HepG2 (cell line): ENCODE measurements at regions not wholly inside any gene's neighbourhood (a gene's known extent, or its start where the extent isn't known, plus 50 kb on each side); places are given as distances from the start of the nearest gene placed in this dataset.

ENCODE experiments used
- ATAC-seq: fragments of 200-7000 bp; cut with Tn5 transposase; 3 replicates; pipeline ENCODE4 v1.9.1; 2020; ENCODE audit warnings: mild to moderate bottlenecking, moderate library complexity
- BruUV-seq: library from RNA; stranded (reverse); fragments of 400-500 nt; replicated peaks from 2 replicates; lab custom pipeline; 2021; lab: Mats Ljungman, UMichigan
- CTCF ChIA-PET: fragments of 300-600 bp; formaldehyde crosslinking; extraction: SDS; loops from one replicate; lab custom pipeline; 2021; ENCODE audit warnings: low total read pairs, inconsistent platforms, low intra/inter-chr PET ratio; lab: Yijun Ruan, JAX
- POLR2A ChIA-PET: fragments of 350-600 bp; sonication (Branson Sonifier 250); formaldehyde crosslinking; loops from one replicate; lab custom pipeline; 2020; ENCODE audit warnings: antibody characterized with exemption, inconsistent platforms; lab: Yijun Ruan, JAX
- DNase-seq: peaks from one replicate; pipeline ENCODE4 v3.0.0-alpha.2; 2015; ENCODE audit warnings: low spot score
- FAIRE-seq: peaks from 3 replicates; lab custom pipeline; 2011; peaks lifted over from hg19 to GRCh38; lab: Jason Lieb, UNC
- H2AFZ ChIP-seq: one replicate; pipeline ENCODE4 v1.6.1; 2011; ENCODE audit warnings: low read length, inconsistent platforms
- H3K27ac ChIP-seq: fragments of 300-600 bp; 3 replicates; pipeline ENCODE4 v1.8.0; 2011; ENCODE audit warnings: mixed run types, mild to moderate bottlenecking, mixed read lengths, low read length, inconsistent platforms; ENCODE audit not compliant: insufficient read depth; ENCODE audit errors: extremely low read length
- H3K27me3 ChIP-seq, 2 experiments: fragments of 200-600 bp in 1 of 2; 2 replicates in 1 of 2; 3 replicates in 1 of 2; pipeline versions ENCODE4 v1.6.0 to v1.8.0; 2011; ENCODE audit warnings: low read length in 2 of 2, mild to moderate bottlenecking in 2 of 2, moderate library complexity in 2 of 2, inconsistent platforms in 1 of 2; ENCODE audit not compliant: insufficient read depth in 2 of 2, control insufficient read depth in 1 of 2
- H3K36me3 ChIP-seq, 2 experiments: fragments of 200-600 bp in 1 of 2; replicated peaks in 1 of 2; 2 replicates in 1 of 2; 3 replicates in 1 of 2; pipeline versions ENCODE4 v1.5.1 to v1.8.0; 2011; ENCODE audit warnings: low read length in 2 of 2, inconsistent platforms in 1 of 2; ENCODE audit not compliant: insufficient read depth in 2 of 2, control insufficient read depth in 1 of 2
- H3K4me1 ChIP-seq: 2 replicates; pipeline ENCODE4 v1.5.1; 2012; ENCODE audit warnings: low read length, inconsistent platforms; ENCODE audit not compliant: insufficient read depth
- H3K4me2 ChIP-seq: 2 replicates; pipeline ENCODE4 v1.6.0; 2011; ENCODE audit warnings: low read depth, low read length, inconsistent platforms
- H3K4me3 ChIP-seq, 3 experiments: fragments of 200-600 bp in 1 of 3; sonication (generic), shearing (Covaris generic) in 1 of 3; replicated peaks in 1 of 3; 2 replicates each; pipeline ENCODE4 v1.5.1; 2011 to 2016; ENCODE audit warnings: low read length in 3 of 3, inconsistent platforms in 2 of 3, low read depth in 2 of 3, mild to moderate bottlenecking in 2 of 3, control low read depth in 1 of 3, mixed read lengths in 1 of 3; ENCODE audit not compliant: insufficient read depth in 1 of 3
- H3K79me2 ChIP-seq: one replicate; pipeline ENCODE4 v1.6.1; 2011; ENCODE audit warnings: low read length, inconsistent platforms; ENCODE audit not compliant: insufficient read depth
- H3K9ac ChIP-seq: 2 replicates; pipeline ENCODE4 v1.6.0; 2011; ENCODE audit warnings: mild to moderate bottlenecking, low read depth, low read length, inconsistent platforms; ENCODE audit not compliant: insufficient read depth
- H3K9me3 ChIP-seq: 2 replicates; pipeline ENCODE4 v1.5.1; 2012; ENCODE audit warnings: mild to moderate bottlenecking, low read length
- H4K20me1 ChIP-seq: 2 replicates; pipeline ENCODE4 v1.6.0; 2011; ENCODE audit warnings: inconsistent platforms, mild to moderate bottlenecking, low read length, moderate library complexity; ENCODE audit not compliant: insufficient read depth
- CTCF ChIP-seq: sonication (generic); formaldehyde crosslinking; IDR thresholded peaks from 2 replicates; pipeline ENCODE4 v1.5.0; 2020; ENCODE audit warnings: mild to moderate bottlenecking, missing genetic modification reagents, moderate library complexity
- ZFP36 ChIP-seq: fragments of 150-350 bp; IDR thresholded peaks from 2 replicates; pipeline ENCODE4 v1.6.1; 2018; ENCODE audit warnings: borderline replicate concordance, low read length, low read depth; ENCODE audit not compliant: partially characterized antibody
- WGBS: methylation state at CpG from one replicate; pipeline ENCODE4 v1.1.6; 2017; ENCODE audit warnings: low lambda C conversion rate; 5-methylcytosine and 5-hydroxymethylcytosine counted together
- in situ Hi-C: cut with HindIII; loops from 2 replicates; pipeline ENCODE4 v1.10.0; 2017; ENCODE audit warnings: low pct_unique_long_range_greater_than_20kb; ENCODE audit not compliant: extremely low pct_ligation_motif_present
- intact Hi-C: fragments of 100-400 bp; cut with micrococcal nuclease; formaldehyde crosslinking; loops from one replicate; pipeline ENCODE4 v1.10.0; 2022; ENCODE audit not compliant: unreplicated experiment
- TF ChIP-seq, protein P1 (sequence below): sonication (generic); formaldehyde crosslinking; IDR thresholded peaks from 2 replicates; pipeline ENCODE4 v1.4.0; 2020; ENCODE audit warnings: low read depth, mild to moderate bottlenecking, missing genetic modification reagents

GRCh38 chr18:39162013-39162827 lies 1596.6 kb upstream of the CELF4 start (continued):
- peak; percentile 24 for TF ChIP-seq CTCF (CRISPR knock-in tag)

DNA sequence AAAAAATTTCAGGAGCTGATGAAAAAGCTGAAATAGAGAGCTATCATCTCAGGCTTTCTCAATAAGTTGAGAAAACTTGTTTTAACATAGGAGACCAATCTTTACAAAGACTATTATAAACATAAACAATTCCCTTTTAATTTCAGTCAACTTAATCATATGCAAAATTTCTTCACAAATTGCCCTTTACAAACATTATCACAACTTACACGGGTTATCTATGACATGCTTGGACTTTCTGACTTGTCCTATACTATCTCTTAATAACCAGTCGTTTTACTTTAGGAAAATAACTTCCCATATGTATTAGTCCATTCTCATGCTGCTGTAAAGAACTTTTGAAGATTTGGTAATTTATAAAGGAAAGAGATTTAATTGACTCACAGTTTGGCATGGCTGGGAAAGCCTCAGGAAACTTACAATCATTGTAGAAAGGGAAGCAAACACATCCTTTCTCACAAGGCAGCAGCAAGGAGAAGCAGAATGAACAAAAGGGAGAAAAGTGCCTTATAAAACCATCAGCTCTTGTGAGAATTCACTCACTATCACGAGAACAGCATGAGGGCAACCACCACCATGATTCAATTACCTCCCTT lies 1583.7 kb upstream of the CELF4 start:
- peak; percentile 46 for TF ChIP-seq ZFP36
- TF ChIP-seq, protein P1, sequence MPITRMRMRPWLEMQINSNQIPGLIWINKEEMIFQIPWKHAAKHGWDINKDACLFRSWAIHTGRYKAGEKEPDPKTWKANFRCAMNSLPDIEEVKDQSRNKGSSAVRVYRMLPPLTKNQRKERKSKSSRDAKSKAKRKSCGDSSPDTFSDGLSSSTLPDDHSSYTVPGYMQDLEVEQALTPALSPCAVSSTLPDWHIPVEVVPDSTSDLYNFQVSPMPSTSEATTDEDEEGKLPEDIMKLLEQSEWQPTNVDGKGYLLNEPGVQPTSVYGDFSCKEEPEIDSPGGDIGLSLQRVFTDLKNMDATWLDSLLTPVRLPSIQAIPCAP (CRISPR knock-in tag): no peak
- Histone ChIP-seq H3K9ac (no peak overlapping the region), H3K36me3 (no peaks in the 10 kb centered on the region), H4K20me1 (no peaks in the 10 kb centered on the region), H2AFZ (no peak overlapping the region), H3K9me3 (peaks cover 38% of the 10 kb centered on the region), H3K27ac (no peak overlapping the region), H3K27me3 (no peaks in the 10 kb centered on the region), H3K79me2 (no peaks in the 10 kb centered on the region), H3K4me3 (no peak overlapping the region), H3K4me2 (no peak overlapping the region), H3K4me1 (no peaks in the 10 kb centered on the region)
- FAIRE-seq (no peak), ATAC-seq (no peak), DNase-seq (no peak)
- in situ Hi-C loops (no loop called here), intact Hi-C loops (no loop called here)
- ChIA-PET POLR2A (no interaction called here), CTCF (no interaction called here)
- no TSS peak for BruUV-seq
- under 1% methylated on average over 3 of the region's 3 CpGs for WGBS
